ENCODE measurements at regions not wholly inside any gene's neighbourhood (a gene's known extent, or its start where the extent isn't known, plus 50 kb on each side); places are given as distances from the start of the nearest gene placed in this dataset.

- Histone ChIP-seq H3K79me2 (ENCODE audit: low read length) (no peaks in the 10 kb centered on the region), H3K9me3 (ENCODE audit: low read length) (no peaks in the 10 kb centered on the region), H3K4me2 (ENCODE audit: low read length) (no peak overlapping the region), H3K27ac (ENCODE audit: low read length) (no peak overlapping the region), H3K36me3 (ENCODE audit: low read depth, low read length) (no peaks in the 10 kb centered on the region), H4K20me1 (ENCODE audit: low read length) (no peaks in the 10 kb centered on the region), H3K9ac (ENCODE audit: low read length) (no peak overlapping the region), H3F3A (ENCODE audit: low read length, unreplicated experiment) (no peaks in the 10 kb centered on the region), H3K27me3 (ENCODE audit: low read length) (no peaks in the 10 kb centered on the region), H3K4me1 (ENCODE audit: insufficient read depth, low read length) (no peaks in the 10 kb centered on the region), H2AFZ (ENCODE audit: low read length) (no peak overlapping the region), H3K9me2 (replicated peaks; ENCODE audit: low read length) (no peaks in the 10 kb centered on the region), H3K4me3 (ENCODE audit: low read length) (no peak overlapping the region)
- no peak for DNase-seq
- ChIA-PET POLR2A (ENCODE audit: unreplicated experiment) (no interaction called here), CTCF (no interaction called here)
- TF ChIP-seq EZH2phosphoT487 (IDR thresholded peaks at IDR 0.05; ENCODE audit: borderline replicate concordance, low read length) = no peak
- no peak for TF ChIP-seq CTCF (conservative IDR thresholded peaks at IDR 0.05; ENCODE audit: low read depth, low read length)
- no peak for TF ChIP-seq EZH2 (IDR thresholded peaks at IDR 0.05; ENCODE audit: low read length, unreplicated experiment)
- no peak for ATAC-seq
- intact Hi-C loops (cut with micrococcal nuclease) = no loop called here
- BruUV-seq (replicated peaks) = no TSS peak
Measured at GRCh38 chr22:47453049-47453448, 690.6 kb downstream of the TBC1D22A start.

GRCh38 chr22:47452184-47452583 is 689.7 kb downstream of the TBC1D22A start:
- Histone ChIP-seq H3K4me1 (ENCODE audit: insufficient read depth, low read length) (no peaks in the 10 kb centered on the region), H3F3A (ENCODE audit: low read length, unreplicated experiment) (no peaks in the 10 kb centered on the region), H2AFZ (ENCODE audit: low read length) (no peak overlapping the region), H3K9ac (ENCODE audit: low read length) (no peak overlapping the region), H3K79me2 (ENCODE audit: low read length) (no peaks in the 10 kb centered on the region), H3K9me3 (ENCODE audit: low read length) (no peaks in the 10 kb centered on the region), H3K4me3 (ENCODE audit: low read length) (no peak overlapping the region), H3K27me3 (ENCODE audit: low read length) (no peaks in the 10 kb centered on the region), H3K9me2 (replicated peaks; ENCODE audit: low read length) (no peaks in the 10 kb centered on the region), H3K36me3 (ENCODE audit: low read depth, low read length) (no peaks in the 10 kb centered on the region), H3K27ac (ENCODE audit: low read length) (no peak overlapping the region), H3K4me2 (ENCODE audit: low read length) (no peak overlapping the region), H4K20me1 (ENCODE audit: low read length) (no peaks in the 10 kb centered on the region)
- ChIA-PET POLR2A (ENCODE audit: unreplicated experiment) (no interaction called here), CTCF (no interaction called here)
- intact Hi-C loops (cut with micrococcal nuclease) = no loop called here
- ATAC-seq (no peak), DNase-seq (peak; percentile 39)
- TF ChIP-seq CTCF (conservative IDR thresholded peaks at IDR 0.05; ENCODE audit: low read depth, low read length) (peak; percentile 71), EZH2 (IDR thresholded peaks at IDR 0.05; ENCODE audit: low read length, unreplicated experiment) (no peak)
- no TSS peak for BruUV-seq (replicated peaks)

- Histone ChIP-seq H2AFZ (ENCODE audit: low read length) (no peak overlapping the region), H3K9me2 (replicated peaks; ENCODE audit: low read length) (no peaks in the 10 kb centered on the region), H3K4me1 (ENCODE audit: insufficient read depth, low read length) (no peaks in the 10 kb centered on the region), H3K27ac (ENCODE audit: low read length) (no peak overlapping the region), H4K20me1 (ENCODE audit: low read length) (no peaks in the 10 kb centered on the region), H3K9me3 (ENCODE audit: low read length) (no peaks in the 10 kb centered on the region), H3K79me2 (ENCODE audit: low read length) (no peaks in the 10 kb centered on the region), H3K27me3 (ENCODE audit: low read length) (no peaks in the 10 kb centered on the region), H3K36me3 (ENCODE audit: low read depth, low read length) (no peaks in the 10 kb centered on the region), H3K4me3 (ENCODE audit: low read length) (no peak overlapping the region), H3K9ac (ENCODE audit: low read length) (no peak overlapping the region), H3F3A (ENCODE audit: low read length, unreplicated experiment) (no peaks in the 10 kb centered on the region), H3K4me2 (ENCODE audit: low read length) (no peak overlapping the region)
- ATAC-seq = no peak
- BruUV-seq (replicated peaks) = no TSS peak
- TF ChIP-seq EZH2phosphoT487 (IDR thresholded peaks at IDR 0.05; ENCODE audit: borderline replicate concordance, low read length) (no peak), EZH2 (IDR thresholded peaks at IDR 0.05; ENCODE audit: low read length, unreplicated experiment) (no peak), CTCF (conservative IDR thresholded peaks at IDR 0.05; ENCODE audit: low read depth, low read length) (no peak)
- DNase-seq = no peak
- ChIA-PET POLR2A (ENCODE audit: unreplicated experiment) (no interaction called here), CTCF (no interaction called here)
- intact Hi-C loops (cut with micrococcal nuclease) = no loop called here
Measured at GRCh38 chr22:47450876-47451475, 688.5 kb downstream of the TBC1D22A start.

Measured in PC-3 (cell line).